ENCODE measurements at regions not wholly inside any gene's neighbourhood (a gene's known extent, or its start where the extent isn't known, plus 50 kb on each side); places are given as distances from the start of the nearest gene placed in this dataset.
"Not testable (repeated sequence)": the region's sequence is repeated elsewhere in the genome, so short reads cannot be mapped to it uniquely, and the experiment has no call there.

- DNase-seq, result no peak
Measured at GRCh38 chr6:99808992-99809391, 185.0 kb downstream of the MCHR2 start.

GRCh38 chr6:99810295-99810694, 183.7 kb downstream of the MCHR2 start:
- DNase-seq, result no peak

- no peak for DNase-seq
Measured at GRCh38 chr6:99810942-99811620, 182.9 kb downstream of the MCHR2 start.

- DNase-seq, result no peak
Measured at GRCh38 chr6:99811636-99812035, 182.4 kb downstream of the MCHR2 start.

- DNase-seq, result no peak
Measured at GRCh38 chr6:99813565-99813964, 180.5 kb downstream of the MCHR2 start.

GRCh38 chr6:99814230-99814928, 179.6 kb downstream of the MCHR2 start:
- no peak for DNase-seq

- DNase-seq, result no peak
Measured at GRCh38 chr6:99816795-99817194, 177.2 kb downstream of the MCHR2 start.

- DNase-seq, result no peak
Measured at GRCh38 chr6:99818161-99818560, 175.9 kb downstream of the MCHR2 start.

GRCh38 chr6:99819853-99820252, 174.2 kb downstream of the MCHR2 start:
- no peak for DNase-seq

- DNase-seq, result no peak
Measured at GRCh38 chr6:99821164-99821563, 172.9 kb downstream of the MCHR2 start.

- peak; percentile 70 for DNase-seq
Measured at GRCh38 chr6:99822741-99823512, 171.1 kb downstream of the MCHR2 start.

GRCh38 chr6:99823513-99824235, 170.3 kb downstream of the MCHR2 start:
- not testable (repeated sequence) for DNase-seq

- DNase-seq, result no peak
Measured at GRCh38 chr6:99833034-99833433, 161.0 kb downstream of the MCHR2 start.

GRCh38 chr6:99836471-99836870, 157.6 kb downstream of the MCHR2 start:
- DNase-seq, result no peak

GRCh38 chr6:99838607-99839006, 155.4 kb downstream of the MCHR2 start:
- no peak for DNase-seq

- DNase-seq, result no peak
Measured at GRCh38 chr6:99841297-99841696, 152.7 kb downstream of the MCHR2 start.

GRCh38 chr6:99846006-99846405, 148.0 kb downstream of the MCHR2 start:
- no peak for DNase-seq

GRCh38 chr6:99850841-99851240, 143.2 kb downstream of the MCHR2 start:
- DNase-seq, result no peak

- DNase-seq, result no peak
Measured at GRCh38 chr6:99852031-99852430, 142.0 kb downstream of the MCHR2 start.

- DNase-seq, result no peak
Measured at GRCh38 chr6:99867026-99867425, 127.0 kb downstream of the MCHR2 start.

- DNase-seq, result peak; percentile 58
Measured at GRCh38 chr6:99868074-99868702, 125.8 kb downstream of the MCHR2 start.
